PFSK-1 (cell line): ENCODE measurements at regions not wholly inside any gene's neighbourhood (a gene's known extent, or its start where the extent isn't known, plus 50 kb on each side); places are given as distances from the start of the nearest gene placed in this dataset.

ENCODE experiments used
- POLR2AphosphoS5 ChIP-seq: IDR thresholded peaks from 2 replicates; pipeline ENCODE4 v1.6.1; 2012; ENCODE audit warnings: low read depth, mild to moderate bottlenecking, control low read depth, low read length, moderate library complexity
- REST ChIP-seq, 2 experiments: IDR thresholded peaks; 2 replicates each; pipeline versions ENCODE4 v1.6.1 to v1.8.0; 2011 to 2012; ENCODE audit warnings: low read depth in 2 of 2, low read length in 2 of 2, control low read depth in 1 of 2, inconsistent platforms in 1 of 2, mild to moderate bottlenecking in 1 of 2, moderate library complexity in 1 of 2; ENCODE audit not compliant: insufficient read depth in 1 of 2
- SIN3A ChIP-seq: IDR thresholded peaks from 2 replicates; pipeline ENCODE4 v1.6.1; 2012; ENCODE audit warnings: mild to moderate bottlenecking, low read length, moderate library complexity, borderline replicate concordance; ENCODE audit not compliant: insufficient read depth
- TAF1 ChIP-seq: IDR thresholded peaks from 2 replicates; pipeline ENCODE4 v1.6.1; 2012; ENCODE audit warnings: low read length, control low read depth, borderline replicate concordance; ENCODE audit not compliant: insufficient read depth

GRCh38 chr6:104218116-104218515, 641.6 kb downstream of the HACE1 start:
- no peak for TF ChIP-seq REST (IDR thresholded peaks at IDR 0.05; ENCODE audit: insufficient read depth in 1 of 2, low read depth in 2 of 2, low read length in 2 of 2)
- no peak for TF ChIP-seq POLR2AphosphoS5
- TF ChIP-seq SIN3A = no peak
- TF ChIP-seq TAF1 = no peak
